Ammon's horn (tissue), 1 donor: ENCODE measurements at regions not wholly inside any gene's neighbourhood (a gene's known extent, or its start where the extent isn't known, plus 50 kb on each side); places are given as distances from the start of the nearest gene placed in this dataset.
A peak's percentile ranks its signal among the peaks of the same experiment; 100 is the strongest.

ENCODE experiments used
- DNase-seq: peaks from one replicate; pipeline ENCODE4 v3.0.0-alpha.2; 2016; ENCODE audit warnings: low spot score

GRCh38 chr14:38901791-38902190 is 201.2 kb downstream of the SEC23A start:
- no peak for DNase-seq

- no peak for DNase-seq
Measured at GRCh38 chr14:38900887-38901286, 202.1 kb downstream of the SEC23A start.

DNA sequence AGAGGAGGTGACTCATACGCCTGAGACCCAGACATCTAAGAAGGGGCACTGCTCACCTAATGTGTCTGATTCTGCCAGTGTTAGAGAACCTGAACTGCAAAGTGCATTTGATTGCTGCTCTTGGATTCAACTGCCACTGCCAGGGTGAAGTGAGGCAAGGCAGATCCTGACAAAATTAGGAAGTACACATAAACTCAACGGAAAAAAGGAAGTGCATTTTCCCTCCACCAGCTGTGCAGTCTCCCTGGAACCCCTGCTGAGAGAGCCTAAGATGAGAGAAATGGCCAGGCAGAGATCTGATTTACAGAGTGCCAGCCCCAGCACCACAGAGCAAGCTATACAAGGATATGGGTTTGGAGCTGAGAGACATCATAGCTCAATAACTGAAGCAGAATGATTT is 215.3 kb downstream of the SEC23A start:
- peak; percentile 13 for DNase-seq

DNA sequence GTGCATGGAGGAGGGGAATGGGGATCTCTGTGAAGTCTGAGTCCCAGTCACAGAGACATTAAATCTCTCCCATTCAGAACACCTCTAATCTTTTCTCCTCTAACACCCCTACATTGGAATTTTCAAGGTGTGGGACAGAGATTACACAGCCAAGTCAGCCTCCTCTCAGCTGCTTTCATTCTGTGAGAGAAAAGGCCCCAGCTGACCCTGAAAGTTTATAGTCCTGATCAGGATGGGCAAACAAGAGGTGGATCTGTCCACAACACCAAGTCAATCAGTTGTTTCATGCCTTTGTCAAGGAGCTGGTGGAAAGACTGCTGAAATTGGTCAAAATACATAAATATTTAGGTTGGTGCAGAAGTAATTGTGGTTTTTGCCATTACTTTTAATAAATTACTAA is 218.9 kb downstream of the SEC23A start:
- no peak for DNase-seq

- no peak for DNase-seq
Measured at GRCh38 chr14:38883127-38883526, 219.9 kb downstream of the SEC23A start.

GRCh38 chr14:38882533-38882932 is 220.5 kb downstream of the SEC23A start:
- DNase-seq = no peak

DNA sequence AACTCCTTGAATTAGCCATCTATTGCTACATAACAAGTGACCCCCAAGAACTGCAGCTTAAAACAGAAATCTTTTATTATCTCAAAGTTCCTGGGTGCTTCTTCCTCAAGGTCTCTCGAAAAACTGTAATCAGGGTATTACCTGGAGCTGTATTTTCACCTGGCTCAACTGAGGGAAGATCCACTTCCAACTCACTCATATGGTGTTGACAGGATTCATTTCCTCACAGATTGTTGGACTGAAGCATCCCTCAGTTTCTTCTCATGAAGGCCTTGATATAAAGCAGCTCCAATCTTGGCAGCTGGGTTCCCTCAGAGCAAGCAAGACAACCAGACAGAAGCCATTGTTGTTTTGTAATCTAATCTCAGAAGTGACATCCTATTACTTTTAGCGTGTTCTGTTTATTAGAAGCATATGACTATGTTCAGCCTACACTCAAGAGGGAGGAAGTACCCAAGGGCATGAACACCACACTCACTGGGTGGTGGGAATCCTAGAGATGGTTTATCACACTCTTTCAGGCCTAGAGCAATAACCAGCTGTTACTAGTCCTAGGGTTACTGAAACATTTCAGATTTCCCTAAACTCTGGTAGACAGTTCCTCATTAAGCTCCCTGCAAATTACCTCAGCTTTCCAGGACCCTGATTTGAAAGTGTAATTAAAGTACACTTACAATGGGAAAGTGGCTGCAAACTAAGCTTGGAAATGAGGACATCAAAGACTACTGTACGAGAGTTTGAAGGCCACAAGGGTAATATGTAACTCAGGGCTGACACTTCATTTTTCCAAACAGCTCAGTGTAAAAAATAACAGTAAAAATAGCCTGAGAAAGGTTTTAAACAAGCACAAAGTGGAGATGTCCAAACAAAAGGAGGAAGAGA is 222.2 kb downstream of the SEC23A start:
- DNase-seq = no peak

DNA sequence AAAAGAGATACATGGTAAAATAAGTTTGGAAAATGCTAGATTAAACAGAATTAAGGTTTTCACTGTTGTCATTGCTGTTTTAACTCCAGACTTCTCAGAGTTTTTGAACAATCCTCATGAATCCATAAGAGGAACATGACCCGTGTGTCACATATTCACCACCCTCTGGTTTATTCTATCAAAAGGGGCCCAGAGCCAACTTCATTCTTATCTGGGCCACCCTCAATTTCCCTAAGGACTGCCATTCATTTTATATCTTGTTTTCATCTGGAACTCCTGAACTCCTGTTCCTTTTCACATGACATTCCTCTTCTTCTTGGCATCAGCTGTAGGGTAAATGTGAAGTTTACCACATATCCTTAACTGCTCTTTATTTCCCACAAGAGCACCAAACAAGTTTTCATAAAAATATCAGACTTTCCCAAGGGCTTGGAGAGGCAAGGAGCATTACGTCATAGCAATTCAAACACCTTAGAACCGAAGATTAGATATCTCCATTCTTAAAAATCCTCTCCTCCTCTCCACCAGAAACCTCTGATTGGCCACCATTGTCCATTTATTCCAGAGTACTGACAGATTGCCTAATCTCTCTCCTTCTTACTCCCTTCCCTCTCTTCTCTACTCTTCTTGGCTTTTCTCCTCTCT is 225.2 kb downstream of the SEC23A start:
- DNase-seq = no peak

DNA sequence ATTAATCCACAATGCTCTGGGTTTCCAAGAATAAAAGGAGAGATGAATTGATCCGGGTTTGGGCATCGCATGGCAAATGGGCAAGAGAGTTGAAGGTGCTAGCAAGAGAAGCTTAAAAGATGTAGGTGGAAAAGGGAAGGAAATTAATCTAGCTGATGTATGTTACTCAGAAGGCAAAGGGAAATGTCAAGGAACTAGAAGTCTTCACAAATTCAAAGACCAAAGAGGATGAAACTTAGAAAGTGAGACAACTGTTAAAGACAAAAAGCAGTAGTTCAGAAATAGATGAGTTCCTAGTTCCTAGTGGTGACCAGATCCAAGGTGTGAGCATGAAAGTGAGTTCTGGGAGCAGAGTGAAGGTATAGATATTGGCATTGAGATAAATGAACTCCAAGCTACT is 228.3 kb downstream of the SEC23A start:
- DNase-seq = no peak

GRCh38 chr14:38873941-38874612 is 229.0 kb downstream of the SEC23A start:
- DNase-seq = no peak

- no peak for DNase-seq
Measured at GRCh38 chr14:38870296-38870836, 232.7 kb downstream of the SEC23A start.

- DNase-seq = no peak
Measured at GRCh38 chr14:38868399-38869290, 234.4 kb downstream of the SEC23A start.

DNA sequence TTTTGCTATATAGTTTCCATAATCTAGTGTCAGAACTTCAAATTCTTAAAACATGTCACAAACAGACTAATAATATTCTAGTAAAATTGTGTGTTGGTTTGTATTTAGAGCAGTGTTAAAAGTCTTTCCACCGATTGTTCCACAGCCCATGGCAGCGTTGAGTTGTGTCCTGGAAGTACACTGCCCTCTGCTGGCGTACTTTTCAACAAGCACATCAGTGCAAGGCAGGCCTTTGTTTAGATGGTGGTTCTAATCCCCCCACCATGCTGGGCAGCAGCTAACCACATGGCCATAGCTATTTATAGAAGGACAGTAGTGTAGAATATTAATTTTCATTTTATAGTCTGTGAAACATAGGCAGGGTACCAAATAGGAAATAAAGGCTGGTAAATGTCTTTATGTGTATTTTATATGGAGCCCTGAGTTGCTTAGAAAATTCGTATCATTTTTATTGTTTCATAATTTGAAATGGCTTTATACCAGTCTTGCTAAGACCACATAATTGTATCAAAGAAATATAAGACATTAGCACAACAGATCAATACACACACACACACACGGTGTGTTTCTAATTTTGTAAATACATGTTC is 235.4 kb downstream of the SEC23A start:
- DNase-seq = peak; percentile 95

DNA sequence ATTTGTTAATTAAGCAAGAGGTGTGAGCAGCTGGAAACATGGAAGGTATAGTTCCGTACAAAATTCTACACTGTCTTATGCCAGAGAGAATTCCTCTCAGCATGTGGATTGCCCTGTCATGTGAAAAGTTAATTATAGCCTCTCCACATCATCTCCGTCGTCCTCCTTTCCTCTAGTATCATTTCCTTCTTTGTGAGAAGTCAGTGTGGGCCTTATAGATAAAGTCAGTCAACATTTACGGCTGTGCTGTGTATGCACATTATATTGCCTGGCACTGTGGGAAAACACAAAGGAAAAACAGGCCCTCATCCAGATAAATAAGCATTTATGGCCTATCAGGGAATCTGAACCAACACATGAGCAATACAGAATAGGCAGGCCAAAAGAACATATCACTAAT is 236.6 kb downstream of the SEC23A start:
- DNase-seq = peak; percentile 52

DNA sequence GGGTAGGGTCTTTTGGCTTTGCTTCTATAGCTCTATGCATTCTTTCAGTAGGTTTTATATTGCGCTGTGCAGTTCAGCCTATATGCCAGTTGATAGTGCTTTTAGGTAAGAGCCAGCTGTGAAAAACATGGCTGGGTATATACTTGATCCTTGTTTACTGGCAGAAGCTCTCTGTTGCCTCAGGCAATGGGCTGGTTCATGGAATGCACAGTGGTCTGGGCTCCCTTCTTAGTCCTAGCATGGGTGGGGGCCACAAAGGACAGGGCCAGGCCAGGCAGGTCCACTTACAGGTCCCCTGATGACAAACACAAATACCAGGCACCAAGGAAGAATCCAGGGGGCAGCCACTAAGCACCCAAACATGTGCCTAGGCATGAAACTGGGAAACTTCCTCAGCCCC is 240.7 kb downstream of the SEC23A start:
- no peak for DNase-seq

GRCh38 chr14:38860530-38860929 is 242.5 kb downstream of the SEC23A start:
- DNase-seq = no peak

GRCh38 chr14:38856798-38857197 is 246.2 kb downstream of the SEC23A start:
- DNase-seq = no peak

GRCh38 chr14:38855513-38855912 is 247.5 kb downstream of the SEC23A start:
- no peak for DNase-seq

GRCh38 chr14:38851111-38851510 is 251.9 kb downstream of the SEC23A start:
- no peak for DNase-seq

DNA sequence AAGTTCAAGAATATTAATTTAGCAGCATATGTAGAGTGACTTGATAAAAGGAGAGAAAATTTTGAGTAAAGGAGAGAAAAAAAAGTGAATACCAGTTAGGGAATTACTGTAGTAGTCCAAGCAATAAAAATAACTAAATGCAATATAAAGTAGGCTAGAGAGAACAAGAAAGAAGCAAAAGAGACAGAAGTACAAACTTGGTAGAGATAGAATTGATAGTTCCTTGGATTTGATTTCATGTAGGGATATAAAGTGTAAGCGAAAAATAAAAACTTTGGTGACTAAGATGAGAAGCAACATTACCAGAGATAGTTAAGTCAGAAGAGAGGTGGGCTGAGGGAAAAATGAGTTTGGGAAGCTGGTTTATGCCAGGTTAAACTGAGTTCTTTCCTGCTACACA is 252.4 kb downstream of the SEC23A start:
- DNase-seq = no peak

DNA sequence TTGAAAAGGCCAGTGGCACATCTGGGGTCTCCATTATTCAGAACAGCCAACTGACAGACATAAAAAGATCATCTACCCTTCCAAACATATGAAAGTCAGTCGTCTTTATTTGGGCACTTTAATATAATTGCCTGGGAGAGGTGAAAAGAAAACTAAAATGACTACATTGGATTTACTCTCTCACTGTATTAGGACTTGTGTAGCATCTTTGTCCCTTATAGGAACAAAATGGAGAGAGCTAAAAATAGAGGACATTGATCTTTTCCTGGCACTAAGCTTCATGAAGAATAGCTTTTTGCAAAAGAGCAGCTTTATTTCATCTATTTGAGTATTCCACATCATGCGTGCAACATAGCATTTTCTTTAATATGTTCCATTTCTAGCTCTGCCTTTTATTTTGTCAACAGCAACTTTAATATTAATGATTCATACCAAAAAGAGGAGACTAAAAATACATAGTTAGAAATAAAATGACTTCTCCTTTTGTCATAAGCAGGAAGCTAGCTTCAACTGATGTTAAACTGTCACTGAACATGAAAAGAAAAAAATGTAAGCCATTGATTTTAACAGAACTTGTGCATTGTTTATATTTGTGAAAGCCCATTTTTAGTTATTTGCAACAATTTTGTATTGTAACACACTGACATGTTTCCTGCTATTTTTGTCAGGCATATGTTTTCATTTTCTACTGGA is 254.6 kb downstream of the SEC23A start:
- DNase-seq = no peak
